ENCODE measurements at regions not wholly inside any gene's neighbourhood (a gene's known extent, or its start where the extent isn't known, plus 50 kb on each side); places are given as distances from the start of the nearest gene placed in this dataset.

GRCh38 chr10:64374346-64374745, 853.1 kb downstream of the REEP3 start:
- in situ Hi-C loops (cut with MboI; ENCODE audit: low pct_unique_long_range_greater_than_20kb in 2 of 9, low sequenced_read_pairs in 9 of 9, unreplicated experiment in 9 of 9): no loop called here
- Histone ChIP-seq H3K4me1 (replicated peaks in 1 of 2) (no peaks in the 10 kb centered on the region), H3K4me3 (no peak overlapping the region)

GRCh38 chr10:64376167-64376566, 855.0 kb downstream of the REEP3 start:
- Histone ChIP-seq H3K4me3 (no peak overlapping the region), H3K4me1 (replicated peaks in 1 of 2) (no peaks in the 10 kb centered on the region), H3K27ac (no peak overlapping the region)
- in situ Hi-C loops (cut with MboI; ENCODE audit: low pct_unique_long_range_greater_than_20kb in 2 of 9, low sequenced_read_pairs in 9 of 9, unreplicated experiment in 9 of 9): no loop called here
- ATAC-seq (replicated peaks in 6 of 8): peak in 2 of 8 experiments; percentile 36 to 90
- WGBS, 10 experiments: 0 to 84% (median 55%) methylated on average over 1 to 4 of the region's 4 CpGs

More at GRCh38 chr10:64374346-64374745, 853.1 kb downstream of the REEP3 start:
- no peak for ATAC-seq (replicated peaks in 6 of 8)
- H3K27ac ChIP-seq: no peak overlapping the region

DNA sequence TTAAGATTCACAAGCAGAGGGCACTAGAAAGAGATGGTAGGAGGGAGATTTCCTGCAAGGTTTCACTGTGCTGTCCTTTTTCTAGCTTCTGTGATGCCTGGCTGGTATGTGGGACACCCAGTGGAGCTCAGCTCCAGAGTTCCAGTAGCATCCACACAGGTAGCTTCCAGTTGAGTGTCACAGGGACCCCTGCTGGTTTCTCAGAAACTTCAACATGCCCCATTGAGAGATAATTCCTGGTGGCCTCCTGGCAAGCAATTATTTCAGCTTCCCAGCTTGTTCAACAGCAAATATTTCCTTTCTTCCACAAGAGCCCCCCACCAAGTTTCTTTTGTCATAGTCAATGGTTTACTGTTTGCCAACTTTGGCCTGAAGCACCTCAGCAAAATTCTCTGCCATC, 858.7 kb downstream of the REEP3 start:
- in situ Hi-C loops (cut with MboI; ENCODE audit: low pct_unique_long_range_greater_than_20kb in 2 of 9, low sequenced_read_pairs in 9 of 9, unreplicated experiment in 9 of 9): no loop called here
- Histone ChIP-seq H3K27ac (no peak overlapping the region), H3K4me1 (replicated peaks in 1 of 2) (no peaks in the 10 kb centered on the region), H3K4me3 (no peak overlapping the region)
- peak in 1 of 8 experiments; percentile 25 for ATAC-seq (replicated peaks in 6 of 8)

GRCh38 chr10:64385355-64385754, 864.2 kb downstream of the REEP3 start:
- no peak overlapping the region for H3K4me3 ChIP-seq
- no peaks in the 10 kb centered on the region for H3K4me1 ChIP-seq (replicated peaks in 1 of 2)
- peak in 1 of 8 experiments; percentile 38 for ATAC-seq (replicated peaks in 6 of 8)
- no peak overlapping the region for H3K27ac ChIP-seq
- in situ Hi-C loops (cut with MboI; ENCODE audit: low pct_unique_long_range_greater_than_20kb in 2 of 9, low sequenced_read_pairs in 9 of 9, unreplicated experiment in 9 of 9): no loop called here

DNA sequence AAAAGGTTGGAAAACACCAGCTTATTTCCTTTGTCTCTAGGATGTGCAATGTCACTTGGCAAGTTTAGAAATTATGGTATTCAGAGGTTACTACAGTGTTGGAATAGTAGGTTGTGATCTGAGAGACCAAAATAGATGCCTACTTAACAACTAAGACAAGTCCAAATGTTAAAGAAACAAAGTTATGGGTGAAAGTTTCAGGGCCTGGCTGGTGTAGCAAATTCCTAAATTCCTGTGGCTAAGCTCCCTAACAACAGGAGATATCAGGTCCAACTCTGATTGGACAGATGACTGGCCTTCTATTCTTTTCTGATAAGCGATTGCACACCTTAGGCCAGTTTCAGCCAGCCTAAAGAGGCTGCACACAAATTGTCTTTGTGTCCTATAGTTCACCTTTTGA, 873.5 kb downstream of the REEP3 start:
- 0 to 100% (median 83%) methylated on average over 1 of the region's 1 CpG; no CpG with 5 or more reads in 3 of the 10 experiments for WGBS, 10 experiments
- Histone ChIP-seq H3K4me1 (replicated peaks in 1 of 2) (no peaks in the 10 kb centered on the region), H3K4me3 (no peak overlapping the region), H3K27ac (no peak overlapping the region)
- in situ Hi-C loops (cut with MboI; ENCODE audit: low pct_unique_long_range_greater_than_20kb in 2 of 9, low sequenced_read_pairs in 9 of 9, unreplicated experiment in 9 of 9): no loop called here
- ATAC-seq (replicated peaks in 6 of 8): no peak

- no peak overlapping the region for H3K27ac ChIP-seq
- WGBS, 10 experiments: 0 to 100% (median 82%) methylated on average over 1 of the region's 1 CpG; no CpG with 5 or more reads in 2 of the 10 experiments
- in situ Hi-C loops (cut with MboI; ENCODE audit: low pct_unique_long_range_greater_than_20kb in 2 of 9, low sequenced_read_pairs in 9 of 9, unreplicated experiment in 9 of 9): no loop called here
- no peaks in the 10 kb centered on the region for H3K4me1 ChIP-seq (replicated peaks in 1 of 2)
- peak in 4 of 8 experiments; percentile 24 to 77 (median 48) for ATAC-seq (replicated peaks in 6 of 8)
- no peak overlapping the region for H3K4me3 ChIP-seq
These were observed 875.0 kb downstream of the REEP3 start for GRCh38 chr10:64396105-64396708.

- 4 to 100% (median 89%) methylated on average over 1 to 5 of the region's 8 CpGs; no CpG with 5 or more reads in 2 of the 10 experiments for WGBS, 10 experiments
- H3K27ac ChIP-seq: no peak overlapping the region
- in situ Hi-C loops (cut with MboI; ENCODE audit: low pct_unique_long_range_greater_than_20kb in 2 of 9, low sequenced_read_pairs in 9 of 9, unreplicated experiment in 9 of 9): no loop called here
- no peaks in the 10 kb centered on the region for H3K4me1 ChIP-seq (replicated peaks in 1 of 2)
- no peak for ATAC-seq (replicated peaks in 6 of 8)
- no peak overlapping the region for H3K4me3 ChIP-seq
These were observed 875.9 kb downstream of the REEP3 start for GRCh38 chr10:64397125-64397524.

DNA sequence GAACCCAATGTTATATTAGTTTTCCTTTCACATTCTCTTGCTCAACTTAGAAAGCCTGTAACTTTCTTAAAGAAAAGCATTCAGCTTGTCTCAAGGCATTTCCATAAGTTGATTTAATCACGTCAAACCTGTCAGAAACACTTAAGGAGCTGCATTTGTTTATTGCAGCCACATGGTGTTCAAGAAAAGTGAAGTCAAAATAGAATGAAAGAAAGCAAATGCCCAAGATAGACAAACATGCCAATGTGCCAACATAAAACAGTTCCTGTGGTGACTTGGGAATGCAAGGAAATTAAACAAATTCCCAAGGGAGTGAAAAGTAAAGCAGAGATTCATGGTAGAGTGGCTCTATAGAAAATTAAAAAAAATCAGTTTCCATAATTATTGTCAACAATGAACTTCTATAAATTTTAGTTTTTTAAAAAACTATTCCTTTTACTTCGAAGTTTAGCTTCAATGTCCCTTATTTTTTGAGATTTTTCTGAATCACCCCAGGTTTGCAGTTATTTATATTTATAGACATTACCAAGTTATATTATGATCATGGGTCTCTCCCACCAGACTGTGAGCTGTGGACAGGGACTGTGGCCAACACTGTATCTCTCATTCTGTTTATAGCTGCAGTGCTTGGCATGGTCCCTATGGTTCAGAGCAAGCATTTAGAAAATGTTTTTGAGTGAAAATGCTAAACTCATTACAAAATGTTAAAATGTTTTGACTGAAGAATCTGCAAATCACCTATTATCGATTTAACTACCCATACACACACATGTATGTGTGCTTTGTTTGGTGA, 887.4 kb downstream of the REEP3 start:
- ATAC-seq (replicated peaks in 6 of 8): no peak
- no peak overlapping the region for H3K4me3 ChIP-seq
- no peak overlapping the region for H3K27ac ChIP-seq

DNA sequence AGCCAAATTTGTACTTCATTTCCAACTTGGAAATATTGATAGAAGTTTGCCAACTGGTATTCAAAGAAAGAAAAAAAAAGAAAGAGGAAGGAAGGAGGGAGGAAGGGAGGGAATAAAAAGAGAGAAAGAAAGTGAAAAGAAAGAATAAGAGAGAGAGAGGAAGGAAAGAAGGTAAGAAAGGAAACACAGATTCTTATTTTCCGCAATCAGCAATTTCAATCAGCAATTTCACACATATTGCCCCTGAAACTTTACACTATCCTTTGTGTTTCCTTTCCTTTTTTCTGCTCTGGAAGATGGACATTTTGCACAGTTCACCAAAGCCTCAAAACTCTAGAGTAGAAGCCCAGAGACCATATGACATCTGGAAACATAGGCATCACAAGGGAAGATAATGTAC, 888.1 kb downstream of the REEP3 start:
- Histone ChIP-seq H3K4me3 (no peak overlapping the region), H3K27ac (no peak overlapping the region), H3K4me1 (replicated peaks in 1 of 2) (no peaks in the 10 kb centered on the region)
- in situ Hi-C loops (cut with MboI; ENCODE audit: low pct_unique_long_range_greater_than_20kb in 2 of 9, low sequenced_read_pairs in 9 of 9, unreplicated experiment in 9 of 9): no loop called here
- 60 to 100% (median 89%) methylated on average over 1 of the region's 1 CpG; no CpG with 5 or more reads in 1 of the 10 experiments for WGBS, 10 experiments
- no peak for ATAC-seq (replicated peaks in 6 of 8)

More for the DNA sequence above, 887.4 kb downstream of the REEP3 start:
- WGBS, 10 experiments: 0 to 84% (median 57%) methylated on average over 2 to 3 of the region's 3 CpGs
- no peaks in the 10 kb centered on the region for H3K4me1 ChIP-seq (replicated peaks in 1 of 2)
- in situ Hi-C loops (cut with MboI; ENCODE audit: low pct_unique_long_range_greater_than_20kb in 2 of 9, low sequenced_read_pairs in 9 of 9, unreplicated experiment in 9 of 9): no loop called here

- 0 to 100% (median 55%) methylated on average over 1 of the region's 1 CpG; no CpG with 5 or more reads in 4 of the 10 experiments for WGBS, 10 experiments
- Histone ChIP-seq H3K4me1 (replicated peaks in 1 of 2) (no peaks in the 10 kb centered on the region), H3K4me3 (no peak overlapping the region), H3K27ac (no peak overlapping the region)
- peak in 2 of 8 experiments; percentile 24 to 36 for ATAC-seq (replicated peaks in 6 of 8)
- in situ Hi-C loops (cut with MboI; ENCODE audit: low pct_unique_long_range_greater_than_20kb in 2 of 9, low sequenced_read_pairs in 9 of 9, unreplicated experiment in 9 of 9): no loop called here
These were observed 894.8 kb downstream of the REEP3 start for GRCh38 chr10:64416011-64416410.

DNA sequence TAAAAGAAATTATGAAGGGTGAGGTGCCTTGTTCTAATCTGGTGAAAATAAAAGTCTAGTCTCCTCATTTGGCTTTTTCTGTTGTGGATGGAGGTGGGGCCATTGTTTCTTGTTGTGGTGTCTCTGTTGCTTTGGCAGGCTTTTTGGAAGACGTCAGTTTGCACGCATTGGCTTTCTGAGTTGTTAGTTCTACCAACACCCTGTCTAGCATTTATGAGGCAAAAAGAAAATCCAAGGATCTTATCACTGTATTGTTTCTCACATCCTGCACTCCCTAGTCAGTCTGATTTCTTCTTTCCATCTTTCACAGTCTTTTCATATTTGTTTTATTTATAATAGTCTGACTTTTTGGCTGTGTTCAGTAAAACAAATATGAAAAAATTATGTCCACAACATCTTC, 898.3 kb downstream of the REEP3 start:
- Histone ChIP-seq H3K27ac (no peak overlapping the region), H3K4me3 (no peak overlapping the region), H3K4me1 (replicated peaks in 1 of 2) (no peaks in the 10 kb centered on the region)
- in situ Hi-C loops (cut with MboI; ENCODE audit: low pct_unique_long_range_greater_than_20kb in 2 of 9, low sequenced_read_pairs in 9 of 9, unreplicated experiment in 9 of 9): no loop called here
- WGBS, 10 experiments: 10 to 100% (median 71%) methylated on average over 1 to 2 of the region's 2 CpGs; no CpG with 5 or more reads in 2 of the 10 experiments
- ATAC-seq (replicated peaks in 6 of 8): no peak

DNA sequence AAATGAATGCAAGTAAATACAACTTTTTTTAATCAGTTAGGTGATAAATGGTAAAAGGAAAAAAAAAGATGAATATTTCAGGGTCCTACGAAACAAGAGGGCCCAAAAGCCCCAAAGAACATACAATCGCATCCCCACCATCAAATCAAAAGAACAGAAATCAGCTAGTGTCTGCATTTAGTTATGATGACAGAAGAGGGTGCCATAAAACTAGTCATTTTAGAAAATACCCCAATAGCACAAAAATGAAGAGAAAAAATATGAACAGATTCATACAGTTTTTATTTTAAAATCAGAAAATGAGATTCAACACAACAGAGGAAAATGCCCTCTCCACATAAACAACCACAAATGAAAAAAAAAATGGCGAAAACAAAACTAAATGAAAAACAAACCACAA, 905.5 kb downstream of the REEP3 start:
- no peak for ATAC-seq (replicated peaks in 6 of 8)
- in situ Hi-C loops (cut with MboI; ENCODE audit: low pct_unique_long_range_greater_than_20kb in 2 of 9, low sequenced_read_pairs in 9 of 9, unreplicated experiment in 9 of 9): no loop called here
- WGBS, 10 experiments: 5 to 100% (median 87%) methylated on average over 1 to 3 of the region's 3 CpGs; no CpG with 5 or more reads in 1 of the 10 experiments

DNA sequence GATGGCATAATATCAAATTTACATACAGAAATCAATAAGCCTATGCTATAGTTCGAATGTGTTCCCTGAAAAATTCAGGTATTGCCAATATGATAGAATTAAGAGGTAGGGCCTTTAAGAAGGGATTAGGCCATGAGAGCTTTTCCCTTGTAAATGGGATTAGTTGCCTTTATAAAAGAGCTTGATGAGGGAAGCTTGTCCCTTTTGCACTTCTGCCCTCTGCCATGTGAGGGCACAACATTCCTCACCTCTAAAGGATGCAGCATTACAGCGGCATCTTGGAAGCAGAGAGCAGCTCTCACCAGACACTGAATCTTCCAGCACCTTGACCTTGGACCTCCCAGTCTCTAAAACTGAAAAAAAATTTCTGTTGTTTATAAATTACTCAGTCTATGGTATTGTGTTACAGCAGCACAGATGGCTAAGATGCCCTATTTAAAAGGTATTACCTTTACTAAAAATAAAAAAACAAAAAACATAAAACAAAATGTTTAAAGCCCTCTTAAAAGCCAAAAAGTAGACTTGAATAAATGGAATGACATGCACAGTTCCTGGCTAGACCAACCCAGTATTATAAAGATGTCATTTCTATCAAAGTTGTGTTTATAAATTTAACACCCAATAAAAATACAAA, 909.6 kb downstream of the REEP3 start:
- WGBS, 10 experiments: 0 to 38% (median 20%) methylated on average over 1 to 2 of the region's 2 CpGs; no CpG with 5 or more reads in 2 of the 10 experiments

More for the DNA sequence above, 905.5 kb downstream of the REEP3 start:
- H3K4me1 ChIP-seq (replicated peaks in 1 of 2): peaks cover 0 to 3% of the 10 kb centered on the region in 2 donors
- no peak overlapping the region for H3K4me3 ChIP-seq
- no peak overlapping the region for H3K27ac ChIP-seq

More for the DNA sequence above, 909.6 kb downstream of the REEP3 start:
- no peak overlapping the region for H3K4me3 ChIP-seq
- in situ Hi-C loops (cut with MboI; ENCODE audit: low pct_unique_long_range_greater_than_20kb in 2 of 9, low sequenced_read_pairs in 9 of 9, unreplicated experiment in 9 of 9): no loop called here
- peak in 6 of 8 experiments; percentile 49 to 68 (median 59) for ATAC-seq (replicated peaks in 6 of 8)
- peaks cover 0 to 3% of the 10 kb centered on the region in 2 donors for H3K4me1 ChIP-seq (replicated peaks in 1 of 2)
- no peak overlapping the region for H3K27ac ChIP-seq

Measured in motor neuron (in vitro differentiated cells).